H1 (cell line): ENCODE measurements at regions not wholly inside any gene's neighbourhood (a gene's known extent, or its start where the extent isn't known, plus 50 kb on each side); places are given as distances from the start of the nearest gene placed in this dataset.

Source experiments
- CTCF ChIA-PET: fragments of 300-600 bp; sonication (Branson Sonifier 250); formaldehyde crosslinking; loops from one replicate; lab custom pipeline; 2021; ENCODE audit not compliant: partially characterized antibody; lab: Charles Lee
- POLR2A ChIA-PET: fragments of 300-600 bp; sonication (Branson Sonifier 250); formaldehyde crosslinking; loops from one replicate; lab custom pipeline; 2021; ENCODE audit warnings: inconsistent platforms; ENCODE audit not compliant: partially characterized antibody; lab: Charles Lee
- DNase-seq, 2 experiments: peaks; one replicate each; pipeline versions ENCODE4 v3.0.0 to v3.0.0-alpha.2; 2010 to 2022; ENCODE audit warnings: low spot score in 2 of 2, low read depth in 1 of 2, mixed read lengths in 1 of 2
- FAIRE-seq: peaks from 2 replicates; lab custom pipeline; 2011; peaks lifted over from hg19 to GRCh38; lab: Jason Lieb, UNC
- H2AFZ ChIP-seq: 2 replicates; pipeline ENCODE4 v1.8.1; 2012; ENCODE audit warnings: low read length, inconsistent platforms
- H2AK5ac ChIP-seq: 2 replicates; pipeline ENCODE4 v1.6.1; 2013; ENCODE audit warnings: low read depth, low read length
- H2BK120ac ChIP-seq: replicated peaks from 2 replicates; pipeline ENCODE3; 2013; ENCODE audit warnings: low read depth, low read length, inconsistent platforms
- H2BK12ac ChIP-seq: 2 replicates; pipeline ENCODE4 v1.6.1; 2013; ENCODE audit warnings: low read depth, low read length
- H2BK15ac ChIP-seq: 2 replicates; pipeline ENCODE4 v1.6.1; 2013; ENCODE audit warnings: low read length
- H2BK20ac ChIP-seq: 2 replicates; pipeline ENCODE4 v1.6.1; 2013; ENCODE audit warnings: low read length
- H2BK5ac ChIP-seq: 2 replicates; pipeline ENCODE4 v1.6.1; 2013; ENCODE audit warnings: low read depth, low read length
- H3K14ac ChIP-seq: 2 replicates; pipeline ENCODE4 v1.6.1; 2013; ENCODE audit warnings: inconsistent platforms; ENCODE audit not compliant: insufficient read length
- H3K18ac ChIP-seq: 2 replicates; pipeline ENCODE4 v1.6.1; 2013; ENCODE audit warnings: low read length; ENCODE audit errors: extremely low read depth
- H3K23ac ChIP-seq: 2 replicates; pipeline ENCODE4 v1.6.1; 2013; ENCODE audit warnings: inconsistent platforms; ENCODE audit not compliant: insufficient read length
- H3K23me2 ChIP-seq: 2 replicates; pipeline ENCODE4 v1.6.1; 2013; ENCODE audit warnings: low read depth, low read length
- H3K27ac ChIP-seq: 2 replicates; pipeline ENCODE4 v1.6.1; 2011; ENCODE audit warnings: low read depth, low read length, inconsistent platforms
- H3K27me3 ChIP-seq, 4 experiments: replicated peaks in 1 of 4; 1 replicate in 1 of 4; 2 replicates in 3 of 4; pipeline versions ENCODE4 v1.6.1 to v1.8.1; 2011 to 2013; ENCODE audit warnings: low read length in 3 of 4, mild to moderate bottlenecking in 3 of 4, inconsistent platforms in 2 of 4, mixed read lengths in 2 of 4, moderate library complexity in 1 of 4; ENCODE audit not compliant: control insufficient read depth in 3 of 4, insufficient read depth in 3 of 4; ENCODE audit errors: extremely low read depth in 1 of 4
- H3K36me3 ChIP-seq, 4 experiments: 2 replicates each; pipeline versions ENCODE4 v1.6.1 to v1.8.1; 2011 to 2013; ENCODE audit warnings: mild to moderate bottlenecking in 4 of 4, low read length in 3 of 4, moderate library complexity in 2 of 4, control low read depth in 1 of 4, inconsistent platforms in 1 of 4; ENCODE audit not compliant: insufficient read depth in 4 of 4, control insufficient read depth in 2 of 4
- H3K4ac ChIP-seq: replicated peaks from 2 replicates; pipeline ENCODE3; 2013; ENCODE audit warnings: low read length, low read depth, mixed read lengths, inconsistent platforms; ENCODE audit not compliant: insufficient read length
- H3K4me1 ChIP-seq, 4 experiments: replicated peaks in 1 of 4; 1 replicate in 1 of 4; 2 replicates in 3 of 4; pipeline versions ENCODE4 v1.6.1 to v1.8.1; 2011 to 2013; ENCODE audit warnings: low read length in 3 of 4, inconsistent platforms in 2 of 4, mixed read lengths in 1 of 4; ENCODE audit not compliant: insufficient read depth in 4 of 4, control insufficient read depth in 3 of 4
- H3K4me2 ChIP-seq, 2 experiments: 2 replicates each; pipeline versions ENCODE4 v1.6.1 to v1.8.1; 2011 to 2013; ENCODE audit warnings: low read depth in 2 of 2, low read length in 2 of 2, control low read depth in 1 of 2, inconsistent platforms in 1 of 2, mild to moderate bottlenecking in 1 of 2; ENCODE audit not compliant: insufficient read depth in 1 of 2
- H3K4me3 ChIP-seq, 4 experiments: fragments of 200-600, 300-600 bp in 1 of 4; sonication (generic), shearing (Covaris generic), sonication (Bioruptor Twin) in 1 of 4; 2 replicates each; pipeline versions ENCODE4 v1.5.1 to v1.8.1; 2011 to 2016; ENCODE audit warnings: low read length in 4 of 4, low read depth in 3 of 4, control low read depth in 2 of 4, inconsistent platforms in 2 of 4, mild to moderate bottlenecking in 2 of 4, mixed read lengths in 1 of 4, moderate library complexity in 1 of 4; ENCODE audit not compliant: insufficient read depth in 2 of 4; ENCODE audit errors: extremely low read depth in 1 of 4
- H3K56ac ChIP-seq: replicated peaks from 2 replicates; pipeline ENCODE3; 2013; ENCODE audit warnings: low read depth, mild to moderate bottlenecking, mixed read lengths, low read length, inconsistent platforms; ENCODE audit not compliant: insufficient read length
- H3K79me1 ChIP-seq: 2 replicates; pipeline ENCODE4 v1.6.1; 2013; ENCODE audit warnings: low read depth, low read length, control low read depth
- H3K79me2 ChIP-seq, 2 experiments: 2 replicates each; pipeline versions ENCODE4 v1.6.1 to v1.8.1; 2012 to 2013; ENCODE audit warnings: low read length in 2 of 2, mild to moderate bottlenecking in 2 of 2, inconsistent platforms in 1 of 2; ENCODE audit not compliant: insufficient read depth in 2 of 2, control insufficient read depth in 1 of 2
- H3K9ac ChIP-seq, 4 experiments: replicated peaks in 1 of 4; 1 replicate in 1 of 4; 2 replicates in 3 of 4; pipeline versions ENCODE4 v1.6.1 to v1.8.1; 2011 to 2013; ENCODE audit warnings: low read depth in 3 of 4, low read length in 3 of 4, control low read depth in 2 of 4, mild to moderate bottlenecking in 2 of 4, moderate library complexity in 2 of 4, inconsistent platforms in 1 of 4; ENCODE audit errors: extremely low read depth in 1 of 4
- H3K9me3 ChIP-seq, 2 experiments: 2 replicates each; pipeline versions ENCODE4 v1.6.1 to v1.8.1; 2012 to 2013; ENCODE audit warnings: mild to moderate bottlenecking in 2 of 2, moderate library complexity in 2 of 2, control low read depth in 1 of 2, inconsistent platforms in 1 of 2, low read depth in 1 of 2, low read length in 1 of 2, mixed read lengths in 1 of 2; ENCODE audit not compliant: insufficient read depth in 2 of 2
- H4K20me1 ChIP-seq, 2 experiments: replicated peaks in 1 of 2; 2 replicates each; pipeline versions ENCODE3 to v1.8.1; 2011 to 2013; ENCODE audit warnings: inconsistent platforms in 2 of 2, low read length in 2 of 2, mild to moderate bottlenecking in 1 of 2; ENCODE audit not compliant: insufficient read depth in 2 of 2, control insufficient read depth in 1 of 2
- H4K5ac ChIP-seq: 2 replicates; pipeline ENCODE4 v1.6.1; 2013; ENCODE audit warnings: low read length, low read depth, mixed read lengths, inconsistent platforms; ENCODE audit not compliant: insufficient read length
- H4K8ac ChIP-seq: 2 replicates; pipeline ENCODE4 v1.8.0; 2013; ENCODE audit warnings: mild to moderate bottlenecking, moderate library complexity, low read length, inconsistent platforms; ENCODE audit not compliant: insufficient read depth; ENCODE audit errors: extremely low read depth
- H4K91ac ChIP-seq: replicated peaks from 2 replicates; pipeline ENCODE3; 2013; ENCODE audit warnings: low read length, mixed read lengths, inconsistent platforms; ENCODE audit not compliant: insufficient read length
- JUND ChIP-seq: IDR thresholded peaks from 2 replicates; pipeline ENCODE4 v1.6.1; 2011; ENCODE audit warnings: mild to moderate bottlenecking, improper control_type of control experiment, low read length
- POU5F1 ChIP-seq: IDR thresholded peaks from 2 replicates; pipeline ENCODE4 v1.6.1; 2011; ENCODE audit warnings: low read depth, mild to moderate bottlenecking, low read length, moderate library complexity
- SP4 ChIP-seq: IDR thresholded peaks from 2 replicates; pipeline ENCODE4 v1.6.1; 2012; ENCODE audit warnings: low read length, inconsistent platforms
- WGBS, 2 experiments: shearing (Covaris generic) in 1 of 2; methylation state at CpG; one replicate each; pipeline versions ENCODE4 v1.1.6 to v1.1.7; 2013 to 2015; ENCODE audit warnings: low lambda C conversion rate in 2 of 2, mixed read lengths in 2 of 2, inconsistent platforms in 1 of 2, low coverage in 1 of 2, missing lambda C conversion rate in 1 of 2; ENCODE audit not compliant: insufficient replicate concordance in 2 of 2, insufficient coverage in 1 of 2, insufficient read length in 1 of 2; ENCODE audit errors: extremely low coverage in 1 of 2, missing lambda C conversion rate in 1 of 2; 5-methylcytosine and 5-hydroxymethylcytosine counted together

- no peak for TF ChIP-seq SP4
- TF ChIP-seq POU5F1 = no peak
- no peak for TF ChIP-seq JUND
- TF ChIP-seq, all 59 proteins: peak for 0
Observed at GRCh38 chr9:2496169-2496568, 125.4 kb upstream of the VLDLR start.

More at GRCh38 chr9:2496169-2496568, 125.4 kb upstream of the VLDLR start:
- Histone ChIP-seq H2AK5ac (no peak overlapping the region; the same call in 1 of the 2 replicates), H4K91ac (no peak overlapping the region), H3K27me3 (no peaks in the 10 kb centered on the region), H2BK12ac (no peak overlapping the region), H3K9ac (no peak overlapping the region), H4K5ac (no peak overlapping the region), H3K27ac (no peak overlapping the region), H2BK120ac (no peak overlapping the region), H3K23me2 (no peaks in the 10 kb centered on the region), H2BK15ac (no peak overlapping the region), H3K4me1 (peaks cover 0 to 6% (median 4%) of the 10 kb centered on the region in 4 experiments; a peak in 2 of 7 replicates), H4K20me1 (no peaks in the 10 kb centered on the region), H3K14ac (no peak overlapping the region), H3K18ac (no peak overlapping the region), H3K56ac (no peak overlapping the region), H3K36me3 (0 out of 8 replicates have a peak, but pooled peaks cover 0 to 3% (median 0%) of the 10 kb centered on the region in 4 experiments), H3K79me1 (no peaks in the 10 kb centered on the region), H3K23ac (no peak overlapping the region), H3K9me3 (no peaks in the 10 kb centered on the region), H3K4ac (no peak overlapping the region), H3K4me3 (no peak overlapping the region), H3K79me2 (no peaks in the 10 kb centered on the region), H2AFZ (no peak overlapping the region), H2BK5ac (no peak overlapping the region), H4K8ac (no peak overlapping the region), H2BK20ac (no peak overlapping the region), H3K4me2 (no peak overlapping the region)
- DNase-seq (no peak), FAIRE-seq (no peak)
- CTCF ChIA-PET = no interaction called here
- 85% methylated on average over 5 of the region's 5 CpGs; no CpG with 5 or more reads in 1 of the 2 experiments for WGBS, 2 experiments
- POLR2A ChIA-PET = no interaction called here
